H1 (cell line): ENCODE measurements at regions not wholly inside any gene's neighbourhood (a gene's known extent, or its start where the extent isn't known, plus 50 kb on each side); places are given as distances from the start of the nearest gene placed in this dataset.

Source experiments
- CTCF ChIA-PET: fragments of 300-600 bp; sonication (Branson Sonifier 250); formaldehyde crosslinking; loops from one replicate; lab custom pipeline; 2021; ENCODE audit not compliant: partially characterized antibody; lab: Charles Lee
- POLR2A ChIA-PET: fragments of 300-600 bp; sonication (Branson Sonifier 250); formaldehyde crosslinking; loops from one replicate; lab custom pipeline; 2021; ENCODE audit warnings: inconsistent platforms; ENCODE audit not compliant: partially characterized antibody; lab: Charles Lee
- DNase-seq, 2 experiments: peaks; one replicate each; pipeline versions ENCODE4 v3.0.0 to v3.0.0-alpha.2; 2010 to 2022; ENCODE audit warnings: low spot score in 2 of 2, low read depth in 1 of 2, mixed read lengths in 1 of 2
- FAIRE-seq: peaks from 2 replicates; lab custom pipeline; 2011; peaks lifted over from hg19 to GRCh38; lab: Jason Lieb, UNC
- H2AFZ ChIP-seq: 2 replicates; pipeline ENCODE4 v1.8.1; 2012; ENCODE audit warnings: low read length, inconsistent platforms
- H2AK5ac ChIP-seq: 2 replicates; pipeline ENCODE4 v1.6.1; 2013; ENCODE audit warnings: low read depth, low read length
- H2BK120ac ChIP-seq: replicated peaks from 2 replicates; pipeline ENCODE3; 2013; ENCODE audit warnings: low read depth, low read length, inconsistent platforms
- H2BK12ac ChIP-seq: 2 replicates; pipeline ENCODE4 v1.6.1; 2013; ENCODE audit warnings: low read depth, low read length
- H2BK15ac ChIP-seq: 2 replicates; pipeline ENCODE4 v1.6.1; 2013; ENCODE audit warnings: low read length
- H2BK20ac ChIP-seq: 2 replicates; pipeline ENCODE4 v1.6.1; 2013; ENCODE audit warnings: low read length
- H2BK5ac ChIP-seq: 2 replicates; pipeline ENCODE4 v1.6.1; 2013; ENCODE audit warnings: low read depth, low read length
- H3K14ac ChIP-seq: 2 replicates; pipeline ENCODE4 v1.6.1; 2013; ENCODE audit warnings: inconsistent platforms; ENCODE audit not compliant: insufficient read length
- H3K18ac ChIP-seq: 2 replicates; pipeline ENCODE4 v1.6.1; 2013; ENCODE audit warnings: low read length; ENCODE audit errors: extremely low read depth
- H3K23ac ChIP-seq: 2 replicates; pipeline ENCODE4 v1.6.1; 2013; ENCODE audit warnings: inconsistent platforms; ENCODE audit not compliant: insufficient read length
- H3K23me2 ChIP-seq: 2 replicates; pipeline ENCODE4 v1.6.1; 2013; ENCODE audit warnings: low read depth, low read length
- H3K27ac ChIP-seq: 2 replicates; pipeline ENCODE4 v1.6.1; 2011; ENCODE audit warnings: low read depth, low read length, inconsistent platforms
- H3K27me3 ChIP-seq, 4 experiments: replicated peaks in 1 of 4; 1 replicate in 1 of 4; 2 replicates in 3 of 4; pipeline versions ENCODE4 v1.6.1 to v1.8.1; 2011 to 2013; ENCODE audit warnings: low read length in 3 of 4, mild to moderate bottlenecking in 3 of 4, inconsistent platforms in 2 of 4, mixed read lengths in 2 of 4, moderate library complexity in 1 of 4; ENCODE audit not compliant: control insufficient read depth in 3 of 4, insufficient read depth in 3 of 4; ENCODE audit errors: extremely low read depth in 1 of 4
- H3K36me3 ChIP-seq, 4 experiments: 2 replicates each; pipeline versions ENCODE4 v1.6.1 to v1.8.1; 2011 to 2013; ENCODE audit warnings: mild to moderate bottlenecking in 4 of 4, low read length in 3 of 4, moderate library complexity in 2 of 4, control low read depth in 1 of 4, inconsistent platforms in 1 of 4; ENCODE audit not compliant: insufficient read depth in 4 of 4, control insufficient read depth in 2 of 4
- H3K4ac ChIP-seq: replicated peaks from 2 replicates; pipeline ENCODE3; 2013; ENCODE audit warnings: low read length, low read depth, mixed read lengths, inconsistent platforms; ENCODE audit not compliant: insufficient read length
- H3K4me1 ChIP-seq, 4 experiments: replicated peaks in 1 of 4; 1 replicate in 1 of 4; 2 replicates in 3 of 4; pipeline versions ENCODE4 v1.6.1 to v1.8.1; 2011 to 2013; ENCODE audit warnings: low read length in 3 of 4, inconsistent platforms in 2 of 4, mixed read lengths in 1 of 4; ENCODE audit not compliant: insufficient read depth in 4 of 4, control insufficient read depth in 3 of 4
- H3K4me2 ChIP-seq, 2 experiments: 2 replicates each; pipeline versions ENCODE4 v1.6.1 to v1.8.1; 2011 to 2013; ENCODE audit warnings: low read depth in 2 of 2, low read length in 2 of 2, control low read depth in 1 of 2, inconsistent platforms in 1 of 2, mild to moderate bottlenecking in 1 of 2; ENCODE audit not compliant: insufficient read depth in 1 of 2
- H3K4me3 ChIP-seq, 4 experiments: fragments of 200-600, 300-600 bp in 1 of 4; sonication (generic), shearing (Covaris generic), sonication (Bioruptor Twin) in 1 of 4; 2 replicates each; pipeline versions ENCODE4 v1.5.1 to v1.8.1; 2011 to 2016; ENCODE audit warnings: low read length in 4 of 4, low read depth in 3 of 4, control low read depth in 2 of 4, inconsistent platforms in 2 of 4, mild to moderate bottlenecking in 2 of 4, mixed read lengths in 1 of 4, moderate library complexity in 1 of 4; ENCODE audit not compliant: insufficient read depth in 2 of 4; ENCODE audit errors: extremely low read depth in 1 of 4
- H3K56ac ChIP-seq: replicated peaks from 2 replicates; pipeline ENCODE3; 2013; ENCODE audit warnings: low read depth, mild to moderate bottlenecking, mixed read lengths, low read length, inconsistent platforms; ENCODE audit not compliant: insufficient read length
- H3K79me1 ChIP-seq: 2 replicates; pipeline ENCODE4 v1.6.1; 2013; ENCODE audit warnings: low read depth, low read length, control low read depth
- H3K79me2 ChIP-seq, 2 experiments: 2 replicates each; pipeline versions ENCODE4 v1.6.1 to v1.8.1; 2012 to 2013; ENCODE audit warnings: low read length in 2 of 2, mild to moderate bottlenecking in 2 of 2, inconsistent platforms in 1 of 2; ENCODE audit not compliant: insufficient read depth in 2 of 2, control insufficient read depth in 1 of 2
- H3K9ac ChIP-seq, 4 experiments: replicated peaks in 1 of 4; 1 replicate in 1 of 4; 2 replicates in 3 of 4; pipeline versions ENCODE4 v1.6.1 to v1.8.1; 2011 to 2013; ENCODE audit warnings: low read depth in 3 of 4, low read length in 3 of 4, control low read depth in 2 of 4, mild to moderate bottlenecking in 2 of 4, moderate library complexity in 2 of 4, inconsistent platforms in 1 of 4; ENCODE audit errors: extremely low read depth in 1 of 4
- H3K9me3 ChIP-seq, 2 experiments: 2 replicates each; pipeline versions ENCODE4 v1.6.1 to v1.8.1; 2012 to 2013; ENCODE audit warnings: mild to moderate bottlenecking in 2 of 2, moderate library complexity in 2 of 2, control low read depth in 1 of 2, inconsistent platforms in 1 of 2, low read depth in 1 of 2, low read length in 1 of 2, mixed read lengths in 1 of 2; ENCODE audit not compliant: insufficient read depth in 2 of 2
- H4K20me1 ChIP-seq, 2 experiments: replicated peaks in 1 of 2; 2 replicates each; pipeline versions ENCODE3 to v1.8.1; 2011 to 2013; ENCODE audit warnings: inconsistent platforms in 2 of 2, low read length in 2 of 2, mild to moderate bottlenecking in 1 of 2; ENCODE audit not compliant: insufficient read depth in 2 of 2, control insufficient read depth in 1 of 2
- H4K5ac ChIP-seq: 2 replicates; pipeline ENCODE4 v1.6.1; 2013; ENCODE audit warnings: low read length, low read depth, mixed read lengths, inconsistent platforms; ENCODE audit not compliant: insufficient read length
- H4K8ac ChIP-seq: 2 replicates; pipeline ENCODE4 v1.8.0; 2013; ENCODE audit warnings: mild to moderate bottlenecking, moderate library complexity, low read length, inconsistent platforms; ENCODE audit not compliant: insufficient read depth; ENCODE audit errors: extremely low read depth
- H4K91ac ChIP-seq: replicated peaks from 2 replicates; pipeline ENCODE3; 2013; ENCODE audit warnings: low read length, mixed read lengths, inconsistent platforms; ENCODE audit not compliant: insufficient read length
- ASH2L ChIP-seq: fragments of 200-600, 300-600 bp; sonication (generic); IDR thresholded peaks from one replicate; pipeline ENCODE4 v1.7.1; 2017; ENCODE audit warnings: low read length
- BCL11A ChIP-seq, 2 experiments: IDR thresholded peaks; one replicate each; pipeline ENCODE4 v1.6.1; 2011; ENCODE audit warnings: low read depth in 2 of 2, low read length in 2 of 2, mild to moderate bottlenecking in 2 of 2
- BRCA1 ChIP-seq: IDR thresholded peaks from 2 replicates; pipeline ENCODE4 v1.6.1; 2012; ENCODE audit warnings: low read depth, low read length, improper control_type of control experiment
- GABPA ChIP-seq: IDR thresholded peaks from 2 replicates; pipeline ENCODE4 v1.6.1; 2011; ENCODE audit warnings: mild to moderate bottlenecking, low read length, moderate library complexity, borderline replicate concordance; ENCODE audit not compliant: insufficient read depth
- KDM4A ChIP-seq: IDR thresholded peaks from one replicate; pipeline ENCODE4 v1.7.1; 2012; ENCODE audit warnings: low read depth, mild to moderate bottlenecking, moderate library complexity, low read length, inconsistent platforms; ENCODE audit not compliant: severe bottlenecking
- RAD21 ChIP-seq, 2 experiments: IDR thresholded peaks in 1 of 2; conservative IDR thresholded peaks in 1 of 2; 2 replicates each; pipeline ENCODE4 v1.6.1; 2011; ENCODE audit warnings: low read depth in 2 of 2, low read length in 2 of 2, improper control_type of control experiment in 1 of 2, inconsistent platforms in 1 of 2, mild to moderate bottlenecking in 1 of 2, moderate library complexity in 1 of 2
- RNF2 ChIP-seq: fragments of 200-900, 300-1000 bp; sonication (generic); IDR thresholded peaks from 2 replicates; pipeline ENCODE4 v1.7.1; 2016; ENCODE audit warnings: borderline replicate concordance, low read depth, mild to moderate bottlenecking, antibody characterized with exemption, low read length; ENCODE audit not compliant: poor library complexity, severe bottlenecking; ENCODE audit errors: missing control alignments
- SIN3A ChIP-seq, 2 experiments: IDR thresholded peaks in 1 of 2; conservative IDR thresholded peaks in 1 of 2; 2 replicates each; pipeline ENCODE4 v1.6.1; 2011 to 2012; ENCODE audit warnings: low read length in 2 of 2, improper control_type of control experiment in 1 of 2, low read depth in 1 of 2, mild to moderate bottlenecking in 1 of 2
- TAF7 ChIP-seq: optimal IDR thresholded peaks from 2 replicates; pipeline ENCODE3; 2011; ENCODE audit warnings: low read depth, mild to moderate bottlenecking, inconsistent platforms, low read length, moderate library complexity, borderline replicate concordance
- TBP ChIP-seq: IDR thresholded peaks from 2 replicates; pipeline ENCODE4 v1.6.1; 2011; ENCODE audit warnings: low read depth, low read length, improper control_type of control experiment
- WGBS, 2 experiments: shearing (Covaris generic) in 1 of 2; methylation state at CpG; one replicate each; pipeline versions ENCODE4 v1.1.6 to v1.1.7; 2013 to 2015; ENCODE audit warnings: low lambda C conversion rate in 2 of 2, mixed read lengths in 2 of 2, inconsistent platforms in 1 of 2, low coverage in 1 of 2, missing lambda C conversion rate in 1 of 2; ENCODE audit not compliant: insufficient replicate concordance in 2 of 2, insufficient coverage in 1 of 2, insufficient read length in 1 of 2; ENCODE audit errors: extremely low coverage in 1 of 2, missing lambda C conversion rate in 1 of 2; 5-methylcytosine and 5-hydroxymethylcytosine counted together

DNA sequence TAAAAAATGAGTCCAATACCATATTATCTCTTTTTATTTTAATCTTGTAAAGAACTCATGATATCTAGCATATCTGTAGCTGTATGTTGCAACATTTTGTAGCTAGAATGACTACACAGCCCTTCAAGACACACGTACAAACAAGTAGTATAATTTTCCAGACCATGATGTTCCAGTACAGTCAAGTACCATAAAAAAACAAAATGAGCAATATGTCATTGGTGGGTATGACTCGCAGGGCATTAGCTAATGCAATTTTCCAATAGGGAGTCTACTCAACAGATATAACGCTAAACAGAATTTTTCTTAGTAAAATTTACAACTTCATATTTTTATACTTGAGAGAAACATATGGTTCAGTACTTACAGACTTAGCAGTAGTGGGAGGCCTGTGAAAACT lies 53.6 kb upstream of the UGP2 start:
- Histone ChIP-seq H2BK12ac (no peak overlapping the region), H3K56ac (no peak overlapping the region), H3K9me3 (no peaks in the 10 kb centered on the region), H3K4me3 (no peak overlapping the region), H3K27ac (no peak overlapping the region), H3K18ac (no peak overlapping the region), H3K23me2 (no peaks in the 10 kb centered on the region), H3K4me2 (no peak overlapping the region), H2AK5ac (no peak overlapping the region), H3K9ac (no peak overlapping the region), H4K8ac (no peak overlapping the region), H3K27me3 (no peaks in the 10 kb centered on the region), H3K23ac (no peak overlapping the region), H3K4me1 (peaks cover 0 to 6% (median 3%) of the 10 kb centered on the region in 4 experiments; a peak in 4 of 7 replicates), H2BK20ac (no peak overlapping the region), H2BK120ac (no peak overlapping the region), H4K91ac (no peak overlapping the region), H3K4ac (no peak overlapping the region), H3K79me1 (no peaks in the 10 kb centered on the region), H2BK5ac (no peak overlapping the region), H3K79me2 (no peaks in the 10 kb centered on the region), H3K36me3 (no peaks in the 10 kb centered on the region), H2BK15ac (no peak overlapping the region), H3K14ac (no peak overlapping the region), H4K20me1 (no peaks in the 10 kb centered on the region), H2AFZ (no peak overlapping the region), H4K5ac (no peak overlapping the region)
- DNase-seq (no peak), FAIRE-seq (no peak)
- POLR2A ChIA-PET, result no interaction called here
- whole genome bisulfite sequencing, 2 experiments, result 88% methylated on average over 3 of the region's 3 CpGs; no CpG with 5 or more reads in 1 of the 2 experiments
- CTCF ChIA-PET, result interaction anchor here (0.7 to 1.3 kb wide), 3 partner anchors 13 to 89 kb away, joined by 3 to 4 read pairs (median 3); no protein-coding TSS in a partner anchor
- TF ChIP-seq TAF7 (no peak), ASH2L (no peak), TBP (no peak), GABPA (no peak), KDM4A (no peak), SIN3A (conservative IDR thresholded peaks at IDR 0.05 in 1 of 2, IDR thresholded peaks at IDR 0.05 in 1 of 2; ENCODE audit: low read depth in 1 of 2, low read length in 2 of 2) (no peak), BCL11A (IDR thresholded peaks at IDR 0.05; ENCODE audit: low read depth in 2 of 2, low read length in 2 of 2) (no peak), RNF2 (no peak), RAD21 (IDR thresholded peaks at IDR 0.05 in 1 of 2, conservative IDR thresholded peaks at IDR 0.05 in 1 of 2; ENCODE audit: low read depth in 2 of 2, low read length in 2 of 2) (no peak), BRCA1 (no peak)
